Right ventricle myocardium superior (tissue), 1 donor: ENCODE measurements at regions not wholly inside any gene's neighbourhood (a gene's known extent, or its start where the extent isn't known, plus 50 kb on each side); places are given as distances from the start of the nearest gene placed in this dataset.
"Not testable (repeated sequence)": the region's sequence is repeated elsewhere in the genome, so short reads cannot be mapped to it uniquely, and the experiment has no call there.

Experiments
- ATAC-seq: fragments of 200-7000 bp; cut with Tn5 transposase; one replicate; pipeline ENCODE4 v1.9.1; 2020; ENCODE audit warnings: mild to moderate bottlenecking; ENCODE audit not compliant: poor library complexity
- DNase-seq: peaks from one replicate; pipeline ENCODE4 v3.0.0-alpha.2; 2020
- intact Hi-C: fragments of 100-400 bp; cut with DNase I; formaldehyde crosslinking; loops from one replicate; pipeline ENCODE4 v1.11.2; 2022
- donor health status: DM: no; HTN: yes; CAD: no; lungs with severe emphysema.

- intact Hi-C loops, DNase-seq: not testable (repeated sequence)
These were observed 104.5 kb downstream of the ZNF33B start for GRCh38 chr10:42533866-42534265.

GRCh38 chr10:42532996-42533395 is 105.4 kb downstream of the ZNF33B start:
- DNase-seq (no peak), ATAC-seq (no peak)
- intact Hi-C loops, result no loop called here

More at GRCh38 chr10:42533866-42534265, 104.5 kb downstream of the ZNF33B start:
- not testable (repeated sequence) for ATAC-seq

- DNase-seq (no peak), ATAC-seq (no peak)
- intact Hi-C loops, result no loop called here
These were observed 115.3 kb downstream of the ZNF33B start for GRCh38 chr10:42523098-42523497.

GRCh38 chr10:42519761-42520460 is 118.5 kb downstream of the ZNF33B start:
- intact Hi-C loops, result no loop called here
- DNase-seq, result no peak
- ATAC-seq, result no peak

- DNase-seq (no peak), ATAC-seq (no peak)
- intact Hi-C loops, result no loop called here
These were observed 119.3 kb downstream of the ZNF33B start for GRCh38 chr10:42519079-42519478.

GRCh38 chr10:42513921-42514320 is 124.4 kb downstream of the ZNF33B start:
- no peak for DNase-seq

GRCh38 chr10:42491801-42492200 is 146.6 kb downstream of the ZNF33B start:
- DNase-seq (no peak), ATAC-seq (no peak)
- intact Hi-C loops, result no loop called here

More at GRCh38 chr10:42513921-42514320, 124.4 kb downstream of the ZNF33B start:
- intact Hi-C loops, result no loop called here
- no peak for ATAC-seq

GRCh38 chr10:42491001-42491592 is 147.3 kb downstream of the ZNF33B start:
- DNase-seq (no peak), ATAC-seq (no peak)
- intact Hi-C loops, result no loop called here

- ATAC-seq, result no peak
- intact Hi-C loops, result no loop called here
- DNase-seq, result no peak
These were observed 148.0 kb downstream of the ZNF33B start for GRCh38 chr10:42490368-42490767.

GRCh38 chr10:42488416-42488815 is 150.0 kb downstream of the ZNF33B start:
- intact Hi-C loops, result no loop called here
- ATAC-seq (no peak), DNase-seq (no peak)

GRCh38 chr10:42482411-42482810 is 156.0 kb downstream of the ZNF33B start:
- intact Hi-C loops, result no loop called here
- no peak for ATAC-seq

GRCh38 chr10:42479057-42479456 is 159.3 kb downstream of the ZNF33B start:
- intact Hi-C loops, result no loop called here
- DNase-seq (no peak), ATAC-seq (no peak)

More at GRCh38 chr10:42482411-42482810, 156.0 kb downstream of the ZNF33B start:
- DNase-seq, result no peak

GRCh38 chr10:42477170-42477569 is 161.2 kb downstream of the ZNF33B start:
- no peak for ATAC-seq

GRCh38 chr10:42476101-42476500 is 162.3 kb downstream of the ZNF33B start:
- no peak for DNase-seq
- ATAC-seq, result no peak
- intact Hi-C loops, result no loop called here

More at GRCh38 chr10:42477170-42477569, 161.2 kb downstream of the ZNF33B start:
- intact Hi-C loops, result no loop called here
- DNase-seq, result no peak

GRCh38 chr10:42475168-42476098 is 162.9 kb downstream of the ZNF33B start:
- intact Hi-C loops, result no loop called here
- peak; percentile 22 for ATAC-seq
- peak; percentile 44 for DNase-seq

GRCh38 chr10:42454313-42454712 is 184.1 kb downstream of the ZNF33B start:
- intact Hi-C loops, result no loop called here
- DNase-seq, result no peak
- no peak for ATAC-seq

GRCh38 chr10:42431095-42431494 is 207.3 kb downstream of the ZNF33B start:
- DNase-seq (no peak), ATAC-seq (no peak)
- intact Hi-C loops, result no loop called here

GRCh38 chr10:42428534-42428933 is 209.8 kb downstream of the ZNF33B start:
- intact Hi-C loops, result loop anchor here (10.0 kb wide), 1 partner anchor 254 kb away; no protein-coding TSS in a partner anchor
- DNase-seq (no peak), ATAC-seq (no peak)

GRCh38 chr10:42422911-42423310 is 215.5 kb downstream of the ZNF33B start:
- DNase-seq (no peak), ATAC-seq (peak; percentile 80)
- intact Hi-C loops, result loop anchor here (10.0 kb wide), 1 partner anchor 248 kb away; no protein-coding TSS in a partner anchor
